ENCODE measurements at regions not wholly inside any gene's neighbourhood (a gene's known extent, or its start where the extent isn't known, plus 50 kb on each side); places are given as distances from the start of the nearest gene placed in this dataset.
A peak's percentile ranks its signal among the peaks of the same experiment; 100 is the strongest.

DNA sequence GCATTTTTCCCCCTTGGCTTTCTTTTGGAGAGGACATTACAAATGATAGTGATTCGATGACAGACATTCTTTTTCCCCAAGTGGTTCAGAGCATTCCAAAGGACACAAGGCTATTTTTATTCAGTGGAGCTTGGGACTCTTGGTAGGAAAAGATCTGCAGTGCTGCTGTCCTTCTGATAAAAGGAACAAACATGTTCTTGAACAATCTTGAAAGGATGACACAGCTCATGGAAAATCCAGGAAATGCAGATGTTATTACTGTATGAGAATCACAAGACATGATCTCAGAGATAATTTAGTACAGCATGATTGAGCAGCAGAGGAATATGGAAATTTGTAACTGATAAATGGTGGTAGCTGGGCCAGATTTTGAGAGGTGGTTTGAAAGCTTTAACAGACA, 96.2 kb upstream of the RFC3 start:
- no peak for DNase-seq (ENCODE audit: low spot score)
- TF ChIP-seq, protein P1, sequence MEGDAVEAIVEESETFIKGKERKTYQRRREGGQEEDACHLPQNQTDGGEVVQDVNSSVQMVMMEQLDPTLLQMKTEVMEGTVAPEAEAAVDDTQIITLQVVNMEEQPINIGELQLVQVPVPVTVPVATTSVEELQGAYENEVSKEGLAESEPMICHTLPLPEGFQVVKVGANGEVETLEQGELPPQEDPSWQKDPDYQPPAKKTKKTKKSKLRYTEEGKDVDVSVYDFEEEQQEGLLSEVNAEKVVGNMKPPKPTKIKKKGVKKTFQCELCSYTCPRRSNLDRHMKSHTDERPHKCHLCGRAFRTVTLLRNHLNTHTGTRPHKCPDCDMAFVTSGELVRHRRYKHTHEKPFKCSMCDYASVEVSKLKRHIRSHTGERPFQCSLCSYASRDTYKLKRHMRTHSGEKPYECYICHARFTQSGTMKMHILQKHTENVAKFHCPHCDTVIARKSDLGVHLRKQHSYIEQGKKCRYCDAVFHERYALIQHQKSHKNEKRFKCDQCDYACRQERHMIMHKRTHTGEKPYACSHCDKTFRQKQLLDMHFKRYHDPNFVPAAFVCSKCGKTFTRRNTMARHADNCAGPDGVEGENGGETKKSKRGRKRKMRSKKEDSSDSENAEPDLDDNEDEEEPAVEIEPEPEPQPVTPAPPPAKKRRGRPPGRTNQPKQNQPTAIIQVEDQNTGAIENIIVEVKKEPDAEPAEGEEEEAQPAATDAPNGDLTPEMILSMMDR (IDR thresholded peaks at IDR 0.05; ENCODE audit: borderline replicate concordance, control extremely low read depth, extremely low read depth, insufficient read depth, missing control alignments), result no peak
- in situ Hi-C loops (cut with MboI; ENCODE audit: low sequenced_read_pairs, unreplicated experiment), result loop anchor here (10.0 kb wide), 1 partner anchor 177 kb away; no protein-coding TSS in a partner anchor

DNA sequence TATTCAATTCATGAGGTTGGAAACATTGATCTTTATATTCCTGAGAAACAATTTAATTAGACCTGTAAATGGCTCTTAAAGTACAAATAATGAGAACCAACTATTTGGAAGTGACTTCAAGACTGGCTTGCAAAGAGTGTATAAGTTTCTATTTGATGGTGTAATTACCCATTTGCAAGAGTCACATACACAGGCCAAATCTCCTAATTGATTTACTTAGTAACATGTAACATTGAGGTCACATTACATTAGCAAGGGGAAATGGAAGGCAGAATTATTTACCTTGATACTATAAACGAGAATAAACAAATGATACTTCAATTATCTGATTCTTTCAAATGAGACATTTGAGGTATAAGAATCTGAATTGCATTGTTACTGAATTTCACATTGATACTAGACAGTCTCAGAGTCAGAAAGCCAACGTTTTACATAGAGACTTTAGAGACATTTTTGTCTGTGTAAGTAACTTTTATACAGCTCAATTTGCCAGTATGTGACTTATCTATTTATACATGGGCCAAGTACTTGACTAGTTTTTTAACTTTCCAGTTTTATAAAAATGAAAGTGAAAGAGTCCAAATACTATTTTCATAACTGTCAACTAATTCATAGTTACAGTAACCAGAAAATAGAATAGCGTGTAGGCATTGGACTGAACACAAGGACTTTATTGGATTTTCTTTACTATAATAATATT, 95.6 kb upstream of the RFC3 start:
- peak; percentile 32 for DNase-seq (ENCODE audit: low spot score)
- TF ChIP-seq, protein P1 (IDR thresholded peaks at IDR 0.05; ENCODE audit: borderline replicate concordance, control extremely low read depth, extremely low read depth, insufficient read depth, missing control alignments), result no peak
- in situ Hi-C loops (cut with MboI; ENCODE audit: low sequenced_read_pairs, unreplicated experiment), result loop anchor here (10.0 kb wide), 1 partner anchor 178 kb away; no protein-coding TSS in a partner anchor

DNA sequence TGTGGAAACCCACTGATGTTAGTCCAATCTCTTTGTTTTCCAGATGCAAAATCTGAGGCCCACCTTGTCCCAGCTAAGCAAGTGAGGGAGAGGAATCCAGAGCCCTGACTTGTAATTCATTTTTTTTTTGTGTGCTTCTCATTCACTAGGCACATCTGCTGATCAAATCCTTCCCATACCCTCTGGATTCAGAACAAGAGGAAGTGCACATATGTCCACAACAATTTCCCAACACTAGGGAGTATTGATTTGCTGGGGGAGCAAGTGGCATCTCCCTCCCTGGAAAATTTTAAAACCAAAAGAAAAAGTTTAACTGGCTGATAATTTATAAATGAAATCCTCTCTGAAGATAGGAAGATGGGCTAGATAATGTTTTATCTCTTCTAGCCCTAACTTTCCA, 94.6 kb upstream of the RFC3 start:
- TF ChIP-seq, protein P1 (IDR thresholded peaks at IDR 0.05; ENCODE audit: borderline replicate concordance, control extremely low read depth, extremely low read depth, insufficient read depth, missing control alignments), result no peak
- DNase-seq (ENCODE audit: low spot score), result no peak
- in situ Hi-C loops (cut with MboI; ENCODE audit: low sequenced_read_pairs, unreplicated experiment), result loop anchor here (10.0 kb wide), 1 partner anchor 179 kb away; no protein-coding TSS in a partner anchor

DNA sequence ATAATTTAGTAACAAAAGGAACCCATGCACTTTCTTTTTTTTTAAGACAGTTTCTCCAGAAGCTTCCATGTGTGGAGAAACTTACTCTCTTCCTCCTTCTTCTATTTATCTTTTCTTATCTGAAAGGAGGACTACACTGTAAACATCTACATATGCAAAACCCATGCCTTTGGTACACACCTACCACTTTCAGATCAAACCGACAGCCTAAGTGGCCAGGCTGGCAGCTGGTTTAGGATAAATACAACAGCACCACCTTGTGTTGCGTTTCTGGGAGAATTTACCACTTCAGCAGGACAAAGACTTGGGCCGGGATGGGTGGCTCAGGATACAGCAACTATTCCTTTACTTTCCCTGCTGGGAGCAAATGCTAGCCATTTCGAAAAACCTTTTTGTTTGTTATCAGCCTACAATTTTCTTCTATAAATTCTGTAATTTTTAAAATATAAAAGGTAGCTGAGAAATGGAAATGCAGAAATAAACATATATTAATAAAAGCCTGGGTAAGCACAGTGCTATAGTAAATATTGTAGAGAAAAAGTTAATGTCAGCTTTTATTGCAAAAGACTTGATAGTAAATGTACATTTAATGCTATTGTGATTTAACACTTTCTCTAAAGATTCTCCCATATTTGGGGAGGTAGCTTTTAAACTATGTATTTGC, 94.0 kb upstream of the RFC3 start:
- TF ChIP-seq, protein P1 (IDR thresholded peaks at IDR 0.05; ENCODE audit: borderline replicate concordance, control extremely low read depth, extremely low read depth, insufficient read depth, missing control alignments), result peak; percentile 63

DNA sequence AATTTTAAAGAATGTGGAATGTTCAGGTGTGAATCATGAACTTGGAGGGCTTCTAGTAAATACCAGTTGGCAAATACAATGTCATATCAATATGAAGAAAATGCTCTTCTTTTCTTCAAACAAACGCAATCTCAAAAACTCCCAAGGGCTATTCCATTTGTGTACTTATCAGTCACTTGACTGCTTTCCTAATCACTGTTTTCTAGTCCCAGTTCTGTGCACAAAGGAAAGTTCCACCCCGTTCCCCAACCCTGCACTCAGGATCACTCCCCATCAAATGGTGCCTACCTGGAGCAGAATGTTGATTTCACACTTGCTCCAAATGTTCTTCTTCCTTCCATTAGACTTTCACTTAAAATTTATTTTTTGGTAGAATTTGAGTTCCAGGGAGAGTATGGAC, 92.6 kb upstream of the RFC3 start:
- in situ Hi-C loops (cut with MboI; ENCODE audit: low sequenced_read_pairs, unreplicated experiment), result loop anchor here (10.0 kb wide), 1 partner anchor 181 kb away; no protein-coding TSS in a partner anchor
- no peak for DNase-seq (ENCODE audit: low spot score)
- TF ChIP-seq, protein P1 (IDR thresholded peaks at IDR 0.05; ENCODE audit: borderline replicate concordance, control extremely low read depth, extremely low read depth, insufficient read depth, missing control alignments), result no peak

More for the DNA sequence above, 94.0 kb upstream of the RFC3 start:
- in situ Hi-C loops (cut with MboI; ENCODE audit: low sequenced_read_pairs, unreplicated experiment), result loop anchor here (10.0 kb wide), 1 partner anchor 179 kb away; no protein-coding TSS in a partner anchor
- peak; percentile 48 for DNase-seq (ENCODE audit: low spot score)

DNA sequence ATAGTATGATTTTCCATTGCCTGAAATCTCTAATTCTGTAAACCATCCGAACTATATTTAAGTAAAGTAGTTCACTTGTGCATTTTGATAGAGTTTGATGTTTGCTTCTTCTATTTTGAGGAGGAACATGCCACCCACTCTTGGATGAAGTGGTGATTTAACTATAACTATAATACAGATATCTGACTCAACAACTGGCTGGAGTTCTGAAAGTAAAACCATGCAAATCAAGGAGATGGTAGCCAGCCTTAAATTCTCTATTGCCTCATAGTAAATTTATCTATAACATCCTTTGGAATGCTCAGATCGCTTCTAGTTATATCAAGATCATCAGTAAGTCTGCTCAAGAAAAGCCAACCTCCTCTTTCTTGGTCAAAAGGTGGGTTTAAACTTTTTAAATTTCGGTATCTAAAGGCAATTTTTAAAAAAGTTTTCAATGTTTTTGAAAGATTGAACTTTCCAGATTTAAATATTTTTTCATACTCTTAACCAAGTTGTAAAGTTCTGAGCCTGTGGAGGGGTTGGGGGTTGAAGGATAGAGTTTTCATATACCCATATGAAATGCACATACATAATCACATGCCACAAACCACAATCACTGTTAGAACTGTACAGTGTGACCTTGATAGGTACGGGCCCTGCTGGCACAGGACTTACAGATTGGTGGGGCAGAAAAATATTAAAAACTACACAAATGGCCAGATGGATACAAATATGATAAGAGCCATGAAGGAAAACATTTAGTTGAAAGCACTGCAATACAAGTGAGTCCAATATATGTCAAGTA, 90.5 kb upstream of the RFC3 start:
- in situ Hi-C loops (cut with MboI; ENCODE audit: low sequenced_read_pairs, unreplicated experiment), result loop anchor here (10.0 kb wide), 1 partner anchor 183 kb away; no protein-coding TSS in a partner anchor
- TF ChIP-seq, protein P1 (IDR thresholded peaks at IDR 0.05; ENCODE audit: borderline replicate concordance, control extremely low read depth, extremely low read depth, insufficient read depth, missing control alignments), result no peak
- DNase-seq (ENCODE audit: low spot score), result no peak

Measured in GM13976 (cell line).